Right ventricle myocardium inferior (tissue), 1 donor: ENCODE measurements at regions not wholly inside any gene's neighbourhood (a gene's known extent, or its start where the extent isn't known, plus 50 kb on each side); places are given as distances from the start of the nearest gene placed in this dataset.
"Not testable (repeated sequence)": the region's sequence is repeated elsewhere in the genome, so short reads cannot be mapped to it uniquely, and the experiment has no call there.

Source experiments
- ATAC-seq: fragments of 200-7000 bp; cut with Tn5 transposase; one replicate; pipeline ENCODE4 v1.9.1; 2020; ENCODE audit warnings: mild to moderate bottlenecking, moderate library complexity
- DNase-seq: peaks from one replicate; pipeline ENCODE4 v3.0.0; 2021; ENCODE audit errors: missing footprints
- intact Hi-C: fragments of 100-400 bp; cut with DNase I; formaldehyde crosslinking; loops from one replicate; pipeline ENCODE4 v1.11.0; 2022
- donor health status: DM: no; HTN: yes; CAD: no; lungs with severe emphysema.

DNA sequence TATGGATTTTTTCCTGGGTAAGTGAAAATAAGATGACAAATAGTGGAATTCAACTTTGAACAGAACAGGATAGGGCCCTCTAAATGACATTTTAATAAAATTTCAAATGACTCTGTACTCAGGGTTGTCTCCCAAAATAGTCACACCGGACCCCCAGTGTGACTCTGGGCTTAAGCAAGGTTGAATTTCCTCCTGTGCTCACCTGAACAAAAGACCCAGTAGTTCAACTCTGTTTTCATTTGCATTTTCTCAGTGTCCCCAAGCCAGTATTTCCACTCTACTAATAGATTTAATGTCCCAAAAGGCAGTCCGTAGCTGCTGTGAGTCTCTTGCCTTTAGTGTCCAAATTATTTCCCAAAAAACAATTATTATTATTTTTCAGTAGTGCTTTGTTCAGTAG, 296.6 kb downstream of the PLOD2 start:
- intact Hi-C loops: no loop called here
- ATAC-seq (no peak), DNase-seq (no peak)

DNA sequence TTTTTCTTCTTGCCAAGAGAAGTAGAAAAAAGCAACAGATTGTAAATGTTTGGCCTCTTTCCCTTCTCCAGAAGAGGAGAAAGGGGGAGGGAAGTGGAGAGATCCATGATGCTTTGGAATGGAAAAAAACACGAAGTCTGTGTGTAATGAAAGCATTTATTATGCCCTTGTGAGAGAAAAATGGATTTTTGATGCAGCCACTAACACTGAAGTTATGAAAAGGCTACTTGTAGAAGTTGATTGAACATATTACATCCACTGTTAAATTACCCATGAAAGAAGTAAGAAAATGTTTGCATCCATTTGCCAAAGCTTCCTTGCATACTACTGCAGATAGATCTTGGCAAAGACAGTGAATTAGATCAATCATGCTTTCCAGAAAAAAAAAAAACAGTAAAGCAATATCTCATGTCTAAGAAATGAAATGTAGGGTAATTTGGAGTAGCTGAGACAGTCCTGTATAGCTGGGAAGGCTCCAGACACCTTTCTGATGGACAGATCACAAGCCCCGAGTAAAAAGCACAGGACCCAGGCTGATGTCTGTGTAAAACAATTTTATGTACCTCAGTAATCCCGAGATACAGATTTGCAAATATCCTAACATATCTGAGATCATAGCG, 295.5 kb downstream of the PLOD2 start:
- ATAC-seq (no peak), DNase-seq (no peak)
- intact Hi-C loops: no loop called here

DNA sequence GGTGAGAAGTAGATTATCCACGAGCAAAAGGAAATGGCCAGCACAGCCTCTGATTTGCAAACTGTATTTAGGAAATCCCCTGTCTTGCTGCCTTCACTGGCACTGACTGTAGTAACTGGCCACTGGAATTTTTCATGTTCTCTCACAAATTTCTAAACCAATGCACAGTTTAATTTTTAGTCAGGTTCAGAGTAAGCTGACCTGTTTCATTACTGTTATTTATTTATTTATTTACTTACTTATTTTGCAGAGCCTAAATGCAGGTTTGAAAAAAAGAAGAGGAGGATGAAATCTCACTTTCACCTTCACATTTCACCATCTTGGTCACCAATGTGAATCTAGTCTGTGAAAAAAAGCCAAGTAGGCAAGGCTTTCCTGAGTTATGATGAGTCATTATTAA, 291.0 kb downstream of the PLOD2 start:
- no peak for ATAC-seq
- DNase-seq: no peak
- intact Hi-C loops: no loop called here

GRCh38 chr3:145882436-145882835, 278.5 kb downstream of the PLOD2 start:
- ATAC-seq (no peak), DNase-seq (no peak)
- intact Hi-C loops: no loop called here

DNA sequence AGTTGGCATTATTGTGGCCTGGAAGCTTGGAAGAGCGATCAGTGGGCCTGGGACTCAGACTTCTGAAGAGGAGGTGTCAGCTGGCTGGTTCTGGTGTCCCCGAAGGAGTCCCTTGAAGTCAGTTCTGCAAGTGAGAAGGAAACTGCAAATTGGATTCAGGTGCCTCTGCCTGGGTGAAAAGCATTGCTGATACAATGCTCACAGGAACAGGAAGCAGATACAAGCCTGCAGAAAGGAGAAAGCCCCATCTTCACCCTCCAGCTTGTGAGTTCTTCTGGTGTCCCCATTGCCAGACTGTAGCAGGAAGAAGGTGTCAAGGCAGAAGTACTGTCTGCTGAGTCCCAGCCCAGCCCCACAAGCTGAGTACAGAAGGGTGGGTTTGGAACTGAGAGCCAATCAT, 271.3 kb downstream of the PLOD2 start:
- DNase-seq (no peak), ATAC-seq (no peak)
- intact Hi-C loops: no loop called here

- intact Hi-C loops: no loop called here
- DNase-seq (no peak), ATAC-seq (no peak)
These were observed 268.1 kb downstream of the PLOD2 start for GRCh38 chr3:145892869-145893268.

- DNase-seq (no peak), ATAC-seq (no peak)
- intact Hi-C loops: no loop called here
These were observed 267.7 kb downstream of the PLOD2 start for GRCh38 chr3:145893331-145893730.

DNA sequence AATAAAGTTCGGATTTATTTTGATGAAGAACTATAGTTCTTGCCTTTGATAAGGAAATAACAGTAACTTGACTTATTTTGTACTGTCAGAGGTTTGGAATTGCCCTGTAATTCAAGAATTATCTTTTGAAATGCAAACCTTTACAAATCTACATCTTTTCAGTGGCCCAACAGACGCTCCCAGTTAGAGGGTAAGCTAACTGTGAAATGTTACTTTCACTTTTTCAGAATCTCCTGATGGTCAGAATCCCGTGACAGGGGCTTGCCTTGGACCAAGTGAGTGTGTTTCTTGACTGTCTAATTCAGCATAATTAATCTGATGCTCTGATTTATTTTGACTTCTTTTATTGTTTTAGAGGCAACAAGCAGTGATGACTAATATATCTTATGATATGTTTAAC, 262.5 kb downstream of the PLOD2 start:
- DNase-seq (no peak), ATAC-seq (no peak)
- intact Hi-C loops: no loop called here

DNA sequence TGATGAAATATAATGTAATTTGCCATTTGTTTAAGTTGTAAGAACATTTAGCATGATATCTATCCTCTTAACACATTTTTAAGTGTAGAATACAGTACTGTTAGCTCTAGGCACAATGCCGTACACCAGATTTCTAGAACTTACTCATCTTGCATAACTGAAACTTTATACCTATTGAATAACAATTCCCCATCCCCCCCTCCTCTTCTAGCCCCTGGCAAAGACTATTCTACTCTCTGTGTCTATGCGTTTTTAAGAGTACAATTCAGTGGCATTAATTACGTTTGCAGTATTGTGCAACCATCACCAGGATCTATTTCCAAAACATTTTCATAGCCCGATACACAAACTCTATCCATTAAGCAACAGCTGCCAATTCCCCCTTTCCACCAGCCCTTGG, 261.7 kb downstream of the PLOD2 start:
- ATAC-seq (no peak), DNase-seq (no peak)
- intact Hi-C loops: no loop called here

GRCh38 chr3:145900056-145900829, 260.7 kb downstream of the PLOD2 start:
- ATAC-seq: no peak
- no peak for DNase-seq
- intact Hi-C loops: no loop called here

DNA sequence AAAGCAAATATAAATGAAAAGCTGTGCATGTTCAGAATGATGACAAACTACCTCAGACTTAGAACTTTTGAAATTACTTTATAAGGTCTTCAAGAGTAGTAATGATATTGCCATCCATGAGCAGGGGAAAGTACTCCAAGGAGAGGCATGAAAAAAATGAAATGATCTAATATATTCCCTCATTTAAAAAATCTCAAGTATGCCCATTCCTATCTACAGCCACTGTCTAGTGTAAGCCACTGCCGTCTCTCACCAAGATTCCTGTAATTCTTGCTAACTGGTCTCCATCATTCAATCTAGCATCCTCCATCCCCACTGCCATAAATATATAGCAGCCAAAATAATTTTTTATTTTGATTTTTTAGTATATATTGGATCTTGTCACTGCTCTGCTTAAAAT, 258.8 kb downstream of the PLOD2 start:
- no peak for DNase-seq
- intact Hi-C loops: no loop called here

DNA sequence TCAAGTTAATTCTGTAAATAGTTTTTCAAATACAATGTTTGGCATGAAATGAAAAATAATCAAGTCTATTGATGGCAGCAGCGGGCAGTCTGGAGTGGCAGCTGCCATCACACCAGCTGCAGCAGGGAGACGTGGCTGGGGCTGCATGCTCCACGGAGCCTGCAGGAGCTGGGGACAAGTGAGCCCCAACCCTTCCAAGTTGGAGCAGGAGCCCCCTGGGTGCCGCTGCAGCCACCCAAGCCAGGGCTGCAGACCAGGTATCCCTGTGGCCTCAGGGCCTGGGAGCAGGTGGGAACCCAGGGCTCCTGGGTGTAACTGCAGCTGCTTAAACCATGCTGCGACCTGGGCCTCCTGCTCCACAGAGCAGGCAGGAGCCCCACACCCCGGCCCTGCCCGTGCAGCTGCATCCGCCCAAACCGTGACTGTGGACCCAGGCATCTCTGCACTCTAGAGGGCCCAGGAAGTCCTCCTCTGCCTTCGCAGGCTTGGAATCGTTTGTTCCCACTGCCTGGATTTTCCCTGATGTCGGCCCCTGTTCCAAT, 257.4 kb downstream of the PLOD2 start:
- intact Hi-C loops: no loop called here
- ATAC-seq: no peak
- peak; percentile 5 for DNase-seq

More for the DNA sequence above, 258.8 kb downstream of the PLOD2 start:
- no peak for ATAC-seq

- ATAC-seq: no peak
- intact Hi-C loops: no loop called here
- peak; percentile 7 for DNase-seq
These were observed 256.8 kb downstream of the PLOD2 start for GRCh38 chr3:145904138-145904537.

GRCh38 chr3:145906301-145906700, 254.7 kb downstream of the PLOD2 start:
- DNase-seq (no peak), ATAC-seq (no peak)
- intact Hi-C loops: no loop called here

GRCh38 chr3:145906755-145907154, 254.2 kb downstream of the PLOD2 start:
- DNase-seq (peak; percentile 63), ATAC-seq (no peak)
- intact Hi-C loops: no loop called here

- no peak for DNase-seq
These were observed 250.0 kb downstream of the PLOD2 start for GRCh38 chr3:145911016-145911415.

GRCh38 chr3:145915787-145916186, 245.2 kb downstream of the PLOD2 start:
- ATAC-seq: no peak
- DNase-seq: no peak
- intact Hi-C loops: no loop called here

More at GRCh38 chr3:145911016-145911415, 250.0 kb downstream of the PLOD2 start:
- ATAC-seq: no peak
- intact Hi-C loops: no loop called here

DNA sequence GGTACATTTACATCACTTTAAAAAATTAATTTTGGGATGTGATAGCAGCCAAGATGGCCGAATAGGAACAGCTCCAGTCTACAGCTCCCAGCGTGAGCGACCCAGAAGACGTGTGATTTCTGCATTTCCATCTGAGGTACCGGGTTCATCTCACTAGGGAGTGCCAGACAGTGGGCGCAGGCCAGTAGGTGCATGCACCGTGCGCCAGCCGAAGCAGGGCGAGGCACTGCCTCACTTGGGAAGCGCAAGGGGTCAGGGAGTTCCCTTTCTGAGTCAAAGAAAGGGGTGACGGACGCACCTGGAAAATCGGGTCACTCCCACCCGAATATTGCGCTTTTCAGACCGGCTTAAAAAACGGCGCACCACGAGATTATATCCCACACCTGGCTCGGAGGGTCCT, 233.2 kb downstream of the PLOD2 start:
- DNase-seq, ATAC-seq, intact Hi-C loops: not testable (repeated sequence)

- intact Hi-C loops: no loop called here
- ATAC-seq (no peak), DNase-seq (no peak)
These were observed 224.0 kb downstream of the PLOD2 start for GRCh38 chr3:145936971-145937370.

- DNase-seq: no peak
- intact Hi-C loops: no loop called here
- ATAC-seq: no peak
These were observed 221.6 kb downstream of the PLOD2 start for GRCh38 chr3:145939431-145939830.
